Bronchial epithelial cell (primary cell): ENCODE measurements at regions not wholly inside any gene's neighbourhood (a gene's known extent, or its start where the extent isn't known, plus 50 kb on each side); places are given as distances from the start of the nearest gene placed in this dataset.

Experiments used
- DNase-seq: peaks from one replicate; pipeline ENCODE4 v3.0.0-alpha.2; 2010; ENCODE audit warnings: low read depth
- FAIRE-seq: peaks from 2 replicates; lab custom pipeline; 2011; peaks lifted over from hg19 to GRCh38; lab: Jason Lieb, UNC
- H3K27me3 ChIP-seq: 2 replicates; pipeline ENCODE4 v1.5.1; 2011; ENCODE audit warnings: low read length; ENCODE audit not compliant: control insufficient read depth, insufficient read depth
- H3K36me3 ChIP-seq: 2 replicates; pipeline ENCODE4 v1.5.1; 2011; ENCODE audit warnings: low read length; ENCODE audit not compliant: control insufficient read depth, insufficient read depth
- H3K4me3 ChIP-seq: 2 replicates; pipeline ENCODE4 v1.5.1; 2011; ENCODE audit warnings: mild to moderate bottlenecking, low read depth, low read length, control low read depth
- CTCF ChIP-seq: IDR thresholded peaks from 2 replicates; pipeline ENCODE4 v1.5.1; 2011; ENCODE audit warnings: mild to moderate bottlenecking, moderate library complexity, low read length, control low read depth, inconsistent platforms; ENCODE audit not compliant: insufficient read depth, severe bottlenecking

GRCh38 chr15:70530017-70530499 lies 233.3 kb downstream of the UACA start:
- H3K4me3 ChIP-seq = no peak overlapping the region
- H3K27me3 ChIP-seq = peaks cover 13% of the 10 kb centered on the region
- no peak for TF ChIP-seq CTCF
- FAIRE-seq (peak; percentile 23), DNase-seq (no peak)
- H3K36me3 ChIP-seq = no peaks in the 10 kb centered on the region

GRCh38 chr15:70528816-70529215 lies 234.5 kb downstream of the UACA start:
- H3K27me3 ChIP-seq = peaks cover 12% of the 10 kb centered on the region
- no peak for FAIRE-seq
- H3K36me3 ChIP-seq = no peaks in the 10 kb centered on the region
- TF ChIP-seq CTCF = no peak
- DNase-seq = no peak
- H3K4me3 ChIP-seq = no peak overlapping the region

GRCh38 chr15:70528270-70528706 lies 235.1 kb downstream of the UACA start:
- H3K36me3 ChIP-seq = no peaks in the 10 kb centered on the region
- no peak for FAIRE-seq
- TF ChIP-seq CTCF = no peak
- H3K27me3 ChIP-seq = peaks cover 12% of the 10 kb centered on the region
- H3K4me3 ChIP-seq = no peak overlapping the region
- no peak for DNase-seq

DNA sequence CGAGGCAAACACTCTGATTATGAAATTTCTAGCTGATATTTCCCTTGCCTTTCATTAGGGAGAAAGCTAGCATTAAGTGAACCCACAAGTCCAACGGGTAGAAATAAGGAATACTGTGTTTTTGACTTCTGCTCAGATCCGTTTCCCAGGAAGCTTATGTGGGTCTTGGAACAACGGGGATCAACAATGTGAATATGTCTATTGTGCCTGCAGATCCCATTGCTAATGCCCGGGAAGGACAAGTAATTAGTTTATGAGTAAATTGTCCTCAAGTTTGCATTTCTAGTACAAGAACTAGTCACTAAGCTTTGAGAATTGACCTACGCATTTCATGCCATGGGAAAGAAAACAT lies 236.4 kb downstream of the UACA start:
- DNase-seq (no peak), FAIRE-seq (no peak)
- H3K4me3 ChIP-seq = no peak overlapping the region
- TF ChIP-seq CTCF = no peak
- H3K27me3 ChIP-seq = peaks cover 6% of the 10 kb centered on the region
- H3K36me3 ChIP-seq = no peaks in the 10 kb centered on the region

DNA sequence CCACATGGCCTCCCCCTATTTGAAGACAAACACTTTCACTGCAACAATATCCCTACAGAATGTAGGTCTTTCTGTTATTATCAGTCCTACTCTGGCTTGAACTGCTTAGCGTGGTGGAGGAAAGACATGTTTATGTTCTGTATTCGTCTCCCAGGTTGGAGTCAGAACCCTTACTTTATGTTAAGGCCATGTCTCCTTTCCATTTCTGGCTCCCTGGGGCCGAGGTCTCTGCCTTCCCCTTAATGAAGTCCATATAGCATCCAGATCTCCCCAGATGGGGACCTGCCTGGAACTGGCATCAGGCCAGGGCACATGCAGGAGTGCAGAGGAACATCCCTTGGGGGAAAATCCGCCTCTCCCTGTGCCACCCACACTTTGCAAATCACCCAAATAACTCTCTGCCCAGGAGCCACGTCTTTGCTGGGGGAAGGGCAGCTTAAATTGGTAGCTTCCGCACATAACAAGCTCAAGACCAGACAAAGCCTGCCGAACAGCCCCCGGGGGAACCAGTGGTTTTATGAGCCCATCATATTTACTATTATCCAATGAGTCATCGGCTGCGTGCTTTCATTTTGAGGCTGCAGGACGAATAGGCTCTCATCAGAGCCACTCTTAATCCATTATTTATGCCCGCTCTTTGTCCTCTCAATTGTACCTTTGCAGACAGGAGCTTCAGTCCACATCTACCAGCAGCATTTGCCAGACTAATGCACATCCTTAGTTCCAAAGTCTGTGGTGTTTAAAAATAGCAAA lies 237.0 kb downstream of the UACA start:
- TF ChIP-seq CTCF = no peak
- Histone ChIP-seq H3K36me3 (no peaks in the 10 kb centered on the region), H3K27me3 (peaks cover 4% of the 10 kb centered on the region), H3K4me3 (no peak overlapping the region)
- DNase-seq (peak; percentile 87), FAIRE-seq (no peak)

GRCh38 chr15:70525551-70525950 lies 237.8 kb downstream of the UACA start:
- no peak overlapping the region for H3K4me3 ChIP-seq
- no peaks in the 10 kb centered on the region for H3K36me3 ChIP-seq
- FAIRE-seq = no peak
- DNase-seq = no peak
- TF ChIP-seq CTCF = no peak
- H3K27me3 ChIP-seq = peaks cover 6% of the 10 kb centered on the region
